ENCODE measurements at regions not wholly inside any gene's neighbourhood (a gene's known extent, or its start where the extent isn't known, plus 50 kb on each side); places are given as distances from the start of the nearest gene placed in this dataset.
"Not testable (repeated sequence)": the region's sequence is repeated elsewhere in the genome, so short reads cannot be mapped to it uniquely, and the experiment has no call there.

- no peak for DNase-seq (ENCODE audit: low read depth)
- no peak overlapping the region for H3K4me3 ChIP-seq (ENCODE audit: low read depth, low read length)
- TF ChIP-seq CTCF (IDR thresholded peaks at IDR 0.05; ENCODE audit: control insufficient read depth, extremely low read depth, insufficient read depth): no peak
Measured at GRCh38 chr14:86141966-86142365, 612.0 kb downstream of the FLRT2 start.

- H3K4me3 ChIP-seq (ENCODE audit: low read depth, low read length): no peak overlapping the region
- TF ChIP-seq CTCF (IDR thresholded peaks at IDR 0.05; ENCODE audit: control insufficient read depth, extremely low read depth, insufficient read depth): no peak
- no peak for DNase-seq (ENCODE audit: low read depth)
Measured at GRCh38 chr14:86129426-86129825, 599.5 kb downstream of the FLRT2 start.

GRCh38 chr14:86124328-86124727, 594.4 kb downstream of the FLRT2 start:
- H3K4me3 ChIP-seq (ENCODE audit: low read depth, low read length): no peak overlapping the region
- TF ChIP-seq CTCF (IDR thresholded peaks at IDR 0.05; ENCODE audit: control insufficient read depth, extremely low read depth, insufficient read depth): no peak
- DNase-seq (ENCODE audit: low read depth): no peak

GRCh38 chr14:86115972-86116371, 586.0 kb downstream of the FLRT2 start:
- no peak overlapping the region for H3K4me3 ChIP-seq (ENCODE audit: low read depth, low read length)
- no peak for TF ChIP-seq CTCF (IDR thresholded peaks at IDR 0.05; ENCODE audit: control insufficient read depth, extremely low read depth, insufficient read depth)
- no peak for DNase-seq (ENCODE audit: low read depth)

- not testable (repeated sequence) for DNase-seq (ENCODE audit: low read depth); H3K4me3 ChIP-seq (ENCODE audit: low read depth, low read length)
Measured at GRCh38 chr14:86110871-86111270, 580.9 kb downstream of the FLRT2 start.

GRCh38 chr14:86104691-86105265, 574.8 kb downstream of the FLRT2 start:
- no peak for TF ChIP-seq CTCF (IDR thresholded peaks at IDR 0.05; ENCODE audit: control insufficient read depth, extremely low read depth, insufficient read depth)
- DNase-seq (ENCODE audit: low read depth): no peak
- H3K4me3 ChIP-seq (ENCODE audit: low read depth, low read length): no peak overlapping the region

- no peak for TF ChIP-seq CTCF (IDR thresholded peaks at IDR 0.05; ENCODE audit: control insufficient read depth, extremely low read depth, insufficient read depth)
- no peak overlapping the region for H3K4me3 ChIP-seq (ENCODE audit: low read depth, low read length)
- no peak for DNase-seq (ENCODE audit: low read depth)
Measured at GRCh38 chr14:86094512-86094911, 564.6 kb downstream of the FLRT2 start.
